ENCODE measurements at regions not wholly inside any gene's neighbourhood (a gene's known extent, or its start where the extent isn't known, plus 50 kb on each side); places are given as distances from the start of the nearest gene placed in this dataset.
"Not testable (repeated sequence)": the region's sequence is repeated elsewhere in the genome, so short reads cannot be mapped to it uniquely, and the experiment has no call there.

- no peak for TF ChIP-seq CTCF (IDR thresholded peaks at IDR 0.05; ENCODE audit: low read depth, low read length, missing control alignments)
- H3K4me3 ChIP-seq (ENCODE audit: low read depth, low read length), result no peak overlapping the region
These were observed 124.8 kb upstream of the PRKCQ start for GRCh38 chr10:6704896-6705295.

DNA sequence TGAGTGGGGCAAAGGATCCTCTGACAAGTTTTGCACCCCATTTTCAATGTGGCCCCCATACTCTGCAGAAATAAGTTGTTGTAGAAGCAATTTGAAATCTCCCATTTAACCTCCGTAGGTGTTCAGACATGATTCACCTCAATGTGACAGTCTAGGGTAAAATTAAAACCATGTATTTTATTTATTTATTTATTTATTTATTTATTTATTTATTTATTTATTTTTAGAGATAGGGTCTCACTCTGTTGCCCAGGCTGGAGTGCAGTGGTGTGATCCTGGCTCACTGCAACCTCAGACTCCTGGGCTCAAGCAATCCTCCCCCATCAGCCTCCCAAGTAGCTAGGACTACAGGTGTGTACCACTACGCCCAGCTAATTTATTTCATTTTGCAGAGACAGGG is 122.8 kb upstream of the PRKCQ start:
- not testable (repeated sequence) for DNase-seq (ENCODE audit: low read depth)

More at GRCh38 chr10:6704896-6705295, 124.8 kb upstream of the PRKCQ start:
- no peak for DNase-seq (ENCODE audit: low read depth)

DNA sequence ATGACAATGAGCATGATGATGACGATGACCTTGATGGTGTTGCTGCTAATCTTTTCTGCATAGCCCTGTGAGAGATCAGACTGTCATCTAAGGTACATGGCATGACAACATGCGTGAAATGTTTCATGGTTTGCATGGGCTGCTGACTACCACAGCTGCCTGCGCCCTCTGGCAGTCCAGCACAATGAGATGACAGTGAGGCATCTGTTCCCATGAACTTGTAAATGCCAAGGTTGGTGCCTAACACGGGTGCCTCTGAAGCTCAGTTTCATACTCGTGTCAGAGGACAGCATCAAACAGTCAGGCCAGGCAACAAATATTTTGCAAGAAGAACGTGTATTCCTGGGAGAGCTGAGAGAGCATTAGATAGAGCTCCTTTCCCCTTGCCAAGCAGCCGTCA is 122.0 kb upstream of the PRKCQ start:
- no peak for TF ChIP-seq CTCF (IDR thresholded peaks at IDR 0.05; ENCODE audit: low read depth, low read length, missing control alignments)
- H3K4me3 ChIP-seq (ENCODE audit: low read depth, low read length), result no peak overlapping the region
- no peak for DNase-seq (ENCODE audit: low read depth)

More for the DNA sequence above, 122.8 kb upstream of the PRKCQ start:
- not testable (repeated sequence) for H3K4me3 ChIP-seq (ENCODE audit: low read depth, low read length)

DNA sequence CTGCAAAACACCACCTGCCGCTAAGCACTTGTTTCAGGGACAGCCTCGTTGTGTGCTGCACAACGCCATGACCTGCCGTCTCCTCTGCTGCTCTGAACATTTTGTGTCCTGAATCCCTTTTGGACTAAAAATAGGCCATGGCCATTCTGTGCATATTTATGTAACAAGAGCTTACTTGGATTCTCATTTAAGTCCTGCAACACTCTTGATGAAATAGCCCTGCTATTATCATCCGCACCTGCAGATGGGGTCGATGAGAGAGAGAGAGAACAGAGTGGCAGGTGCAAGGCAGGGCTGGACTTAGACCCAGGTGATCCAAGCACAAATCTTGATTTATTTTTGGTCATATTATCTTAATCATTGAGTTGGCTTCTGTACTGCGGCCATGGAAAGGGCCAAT is 121.2 kb upstream of the PRKCQ start:
- no peak for DNase-seq (ENCODE audit: low read depth)
- TF ChIP-seq CTCF (IDR thresholded peaks at IDR 0.05; ENCODE audit: low read depth, low read length, missing control alignments), result no peak
- H3K4me3 ChIP-seq (ENCODE audit: low read depth, low read length), result no peak overlapping the region

GRCh38 chr10:6700066-6700465 is 120.0 kb upstream of the PRKCQ start:
- no peak for DNase-seq (ENCODE audit: low read depth)
- H3K4me3 ChIP-seq (ENCODE audit: low read depth, low read length), result no peak overlapping the region
- no peak for TF ChIP-seq CTCF (IDR thresholded peaks at IDR 0.05; ENCODE audit: low read depth, low read length, missing control alignments)

GRCh38 chr10:6699336-6699735 is 119.3 kb upstream of the PRKCQ start:
- DNase-seq (ENCODE audit: low read depth), result no peak
- no peak for TF ChIP-seq CTCF (IDR thresholded peaks at IDR 0.05; ENCODE audit: low read depth, low read length, missing control alignments)
- no peak overlapping the region for H3K4me3 ChIP-seq (ENCODE audit: low read depth, low read length)

GRCh38 chr10:6695519-6695918 is 115.4 kb upstream of the PRKCQ start:
- DNase-seq (ENCODE audit: low read depth), result no peak
- TF ChIP-seq CTCF (IDR thresholded peaks at IDR 0.05; ENCODE audit: low read depth, low read length, missing control alignments), result no peak
- no peak overlapping the region for H3K4me3 ChIP-seq (ENCODE audit: low read depth, low read length)

Measured in GM12864 (cell line).